Calu3 (cell line): ENCODE measurements at regions not wholly inside any gene's neighbourhood (a gene's known extent, or its start where the extent isn't known, plus 50 kb on each side); places are given as distances from the start of the nearest gene placed in this dataset.

Experiments
- BruUV-seq: library from RNA; stranded (reverse); fragments of 400-500 nt; replicated peaks from 2 replicates; lab custom pipeline; 2021; lab: Mats Ljungman, UMichigan
- CTCF ChIA-PET: fragments of 300-600 bp; sonication (Branson Sonifier 250); formaldehyde crosslinking; loops from one replicate; lab custom pipeline; 2022; ENCODE audit warnings: antibody characterized with exemption; lab: Charles Lee
- DNase-seq: peaks from one replicate; pipeline ENCODE4 v3.0.0; 2022
- H3K27ac Mint-ChIP-seq: one replicate; pipeline ENCODE4 v1.8.0; 2022; ENCODE audit warnings: mixed read lengths; ENCODE audit not compliant: unreplicated experiment
- H3K27me3 Mint-ChIP-seq: one replicate; pipeline ENCODE4 v1.8.0; 2022; ENCODE audit warnings: mixed read lengths; ENCODE audit not compliant: unreplicated experiment
- H3K36me3 Mint-ChIP-seq: one replicate; pipeline ENCODE4 v1.8.0; 2022; ENCODE audit warnings: mild to moderate bottlenecking, moderate library complexity, mixed read lengths; ENCODE audit not compliant: insufficient read depth, unreplicated experiment
- H3K4me1 Mint-ChIP-seq: one replicate; pipeline ENCODE4 v1.8.0; 2022; ENCODE audit warnings: mild to moderate bottlenecking, low read depth, mixed read lengths; ENCODE audit not compliant: unreplicated experiment
- H3K4me3 Mint-ChIP-seq: one replicate; pipeline ENCODE4 v1.8.0; 2022; ENCODE audit warnings: mild to moderate bottlenecking, low read depth, moderate library complexity, mixed read lengths; ENCODE audit not compliant: unreplicated experiment
- H3K9me3 Mint-ChIP-seq: one replicate; pipeline ENCODE4 v1.8.0; 2022; ENCODE audit warnings: low read depth, mixed read lengths; ENCODE audit not compliant: unreplicated experiment
- CTCF ChIP-seq: fragments of 200-600 bp; IDR thresholded peaks from one replicate; pipeline ENCODE4 v1.8.0; 2022; ENCODE audit warnings: antibody characterized with exemption; ENCODE audit not compliant: unreplicated experiment
- intact Hi-C: fragments of 100-400 bp; cut with micrococcal nuclease; formaldehyde crosslinking; loops from one replicate; pipeline ENCODE4 v1.10.0; 2022; ENCODE audit not compliant: unreplicated experiment

GRCh38 chr4:16391196-16391595, 164.9 kb upstream of the TAPT1 start:
- no peak for DNase-seq
- no peak overlapping the region for H3K27ac Mint-ChIP-seq
- no peaks in the 10 kb centered on the region for H3K9me3 Mint-ChIP-seq
- CTCF ChIA-PET = no interaction called here
- no peaks in the 10 kb centered on the region for H3K4me1 Mint-ChIP-seq
- H3K36me3 Mint-ChIP-seq = no peaks in the 10 kb centered on the region
- intact Hi-C loops = no loop called here
- no peak for TF ChIP-seq CTCF
- peaks cover 15% of the 10 kb centered on the region for H3K27me3 Mint-ChIP-seq
- H3K4me3 Mint-ChIP-seq = no peak overlapping the region
- no TSS peak for BruUV-seq

- H3K27ac Mint-ChIP-seq = no peak overlapping the region
- H3K27me3 Mint-ChIP-seq = peaks cover 15% of the 10 kb centered on the region
- H3K4me1 Mint-ChIP-seq = no peaks in the 10 kb centered on the region
- no peaks in the 10 kb centered on the region for H3K36me3 Mint-ChIP-seq
- DNase-seq = no peak
- intact Hi-C loops = no loop called here
- no peak for TF ChIP-seq CTCF
- no peak overlapping the region for H3K4me3 Mint-ChIP-seq
- no TSS peak for BruUV-seq
- H3K9me3 Mint-ChIP-seq = no peaks in the 10 kb centered on the region
- CTCF ChIA-PET = no interaction called here
Observed at GRCh38 chr4:16387448-16387847, 161.2 kb upstream of the TAPT1 start.

DNA sequence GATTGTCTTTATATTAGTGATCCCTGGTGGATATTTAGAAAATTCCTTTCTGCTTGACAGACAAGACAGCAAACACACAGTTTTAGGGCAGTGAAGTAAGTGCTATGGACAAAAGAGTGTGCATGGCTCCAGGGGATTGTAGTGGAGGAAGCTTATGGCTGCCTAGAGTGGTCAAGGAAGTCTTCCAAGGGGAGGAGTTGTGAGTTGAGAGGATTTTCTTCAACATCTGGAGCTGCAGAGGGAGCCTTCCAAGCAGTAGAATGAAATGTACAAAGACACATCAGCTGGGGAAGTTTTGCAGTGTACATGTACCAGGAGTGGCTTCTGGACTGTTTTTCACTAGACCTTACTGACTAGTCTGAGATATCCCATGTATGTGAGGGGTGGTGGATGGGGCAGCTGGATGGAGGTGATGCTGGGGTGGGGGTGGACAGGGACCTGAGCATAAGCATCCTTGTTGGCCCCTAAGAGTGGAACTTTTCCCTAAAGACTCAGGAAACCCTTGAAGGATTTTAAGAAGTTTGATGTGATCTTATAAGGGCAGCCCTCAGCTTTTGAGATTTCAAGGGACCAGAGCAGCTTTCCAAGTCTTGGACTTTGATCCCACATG, 160.5 kb upstream of the TAPT1 start:
- intact Hi-C loops = no loop called here
- no peaks in the 10 kb centered on the region for H3K36me3 Mint-ChIP-seq
- H3K9me3 Mint-ChIP-seq = no peaks in the 10 kb centered on the region
- H3K4me1 Mint-ChIP-seq = no peaks in the 10 kb centered on the region
- no peak for TF ChIP-seq CTCF
- no peak for DNase-seq
- no TSS peak for BruUV-seq
- H3K27ac Mint-ChIP-seq = no peak overlapping the region
- H3K27me3 Mint-ChIP-seq = peaks cover 15% of the 10 kb centered on the region
- CTCF ChIA-PET = no interaction called here
- no peak overlapping the region for H3K4me3 Mint-ChIP-seq

GRCh38 chr4:16384576-16384975, 158.3 kb upstream of the TAPT1 start:
- Mint-ChIP-seq H3K9me3 (no peaks in the 10 kb centered on the region), H3K4me3 (no peak overlapping the region), H3K27ac (no peak overlapping the region), H3K27me3 (peaks cover 27% of the 10 kb centered on the region), H3K36me3 (no peaks in the 10 kb centered on the region), H3K4me1 (no peaks in the 10 kb centered on the region)
- intact Hi-C loops = no loop called here
- CTCF ChIA-PET = no interaction called here
- no TSS peak for BruUV-seq
- no peak for DNase-seq
- no peak for TF ChIP-seq CTCF
